MM.1S (cell line): ENCODE measurements at regions not wholly inside any gene's neighbourhood (a gene's known extent, or its start where the extent isn't known, plus 50 kb on each side); places are given as distances from the start of the nearest gene placed in this dataset.

Experiments used
- EZH2 ChIP-seq: fragments of 300-600 bp; sonication (generic); optimal IDR thresholded peaks from 2 replicates; pipeline ENCODE3; 2017; ENCODE audit warnings: low read depth, mild to moderate bottlenecking, antibody characterized with exemption, low read length, mixed read lengths
- EZH2phosphoT487 ChIP-seq: fragments of 300-600 bp; sonication (generic); IDR thresholded peaks from 2 replicates; pipeline ENCODE4 v1.6.1; 2018; ENCODE audit warnings: antibody characterized with exemption, low read length
- TF ChIP-seq, protein P1 (sequence below): fragments of 300-600 bp; sonication (generic); IDR thresholded peaks from 2 replicates; pipeline ENCODE4 v1.5.1; 2016; ENCODE audit warnings: antibody characterized with exemption, low read length, mixed read lengths

DNA sequence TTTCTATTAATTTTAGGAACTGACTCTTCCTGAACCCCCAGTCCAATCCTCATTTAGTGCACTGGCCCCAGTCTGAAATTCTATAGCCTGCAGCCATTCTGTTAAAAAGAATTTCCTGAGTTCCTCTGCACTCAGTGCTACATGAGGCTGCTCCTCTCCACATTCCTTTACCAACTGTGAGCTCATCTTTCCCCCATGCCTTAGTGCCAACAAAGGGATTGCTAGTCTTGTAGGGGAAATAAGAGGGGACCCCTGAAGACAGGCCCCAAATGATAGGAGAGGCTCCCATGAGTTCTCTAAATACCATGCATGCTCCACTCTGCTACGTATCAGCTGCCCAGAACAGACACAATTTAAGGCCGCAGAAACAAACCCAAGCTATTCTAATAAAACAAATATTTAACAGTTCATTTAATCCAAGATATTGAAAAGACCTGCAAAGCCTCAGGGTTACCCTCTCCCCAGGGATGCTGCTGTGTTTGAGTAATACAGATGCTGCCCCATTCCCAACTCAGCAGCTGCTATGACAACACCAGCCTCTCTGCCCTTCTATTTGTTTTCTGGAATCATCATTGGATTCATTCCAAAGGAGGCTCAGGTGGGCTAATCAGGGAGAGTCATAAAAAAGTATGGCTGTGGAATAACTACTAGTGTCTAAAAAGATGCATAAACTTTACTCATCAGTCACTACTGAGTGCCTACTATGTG is 228.5 kb downstream of the TOX3 start:
- no peak for TF ChIP-seq EZH2
- TF ChIP-seq, protein P1, sequence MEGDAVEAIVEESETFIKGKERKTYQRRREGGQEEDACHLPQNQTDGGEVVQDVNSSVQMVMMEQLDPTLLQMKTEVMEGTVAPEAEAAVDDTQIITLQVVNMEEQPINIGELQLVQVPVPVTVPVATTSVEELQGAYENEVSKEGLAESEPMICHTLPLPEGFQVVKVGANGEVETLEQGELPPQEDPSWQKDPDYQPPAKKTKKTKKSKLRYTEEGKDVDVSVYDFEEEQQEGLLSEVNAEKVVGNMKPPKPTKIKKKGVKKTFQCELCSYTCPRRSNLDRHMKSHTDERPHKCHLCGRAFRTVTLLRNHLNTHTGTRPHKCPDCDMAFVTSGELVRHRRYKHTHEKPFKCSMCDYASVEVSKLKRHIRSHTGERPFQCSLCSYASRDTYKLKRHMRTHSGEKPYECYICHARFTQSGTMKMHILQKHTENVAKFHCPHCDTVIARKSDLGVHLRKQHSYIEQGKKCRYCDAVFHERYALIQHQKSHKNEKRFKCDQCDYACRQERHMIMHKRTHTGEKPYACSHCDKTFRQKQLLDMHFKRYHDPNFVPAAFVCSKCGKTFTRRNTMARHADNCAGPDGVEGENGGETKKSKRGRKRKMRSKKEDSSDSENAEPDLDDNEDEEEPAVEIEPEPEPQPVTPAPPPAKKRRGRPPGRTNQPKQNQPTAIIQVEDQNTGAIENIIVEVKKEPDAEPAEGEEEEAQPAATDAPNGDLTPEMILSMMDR: no peak
- no peak for TF ChIP-seq EZH2phosphoT487
